ENCODE measurements at regions not wholly inside any gene's neighbourhood (a gene's known extent, or its start where the extent isn't known, plus 50 kb on each side); places are given as distances from the start of the nearest gene placed in this dataset.

DNA sequence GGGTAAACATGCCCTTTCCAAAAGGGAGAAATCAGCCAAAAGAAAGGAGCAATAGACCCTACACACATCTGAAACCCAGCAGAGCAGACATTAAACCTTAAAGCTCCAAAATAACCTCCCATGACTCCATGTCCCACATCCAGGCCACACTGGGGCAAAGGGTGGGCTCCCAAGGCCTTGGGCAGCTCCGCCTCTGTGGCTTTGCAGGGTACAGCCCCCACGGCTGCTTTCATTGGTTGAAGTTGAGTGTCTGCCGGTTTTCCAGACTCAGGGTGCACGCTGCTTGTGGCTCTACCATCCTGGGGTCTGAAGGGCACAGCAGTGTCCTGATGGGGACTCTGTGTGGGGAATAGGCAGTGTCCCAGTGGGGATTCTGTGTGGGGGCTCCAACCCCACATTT lies 146.5 kb downstream of the ZDHHC21 start:
- no peak for TF ChIP-seq ZNF263 (CRISPR knock-in tag; IDR thresholded peaks at IDR 0.05; ENCODE audit: borderline replicate concordance)
- TF ChIP-seq, protein P1, sequence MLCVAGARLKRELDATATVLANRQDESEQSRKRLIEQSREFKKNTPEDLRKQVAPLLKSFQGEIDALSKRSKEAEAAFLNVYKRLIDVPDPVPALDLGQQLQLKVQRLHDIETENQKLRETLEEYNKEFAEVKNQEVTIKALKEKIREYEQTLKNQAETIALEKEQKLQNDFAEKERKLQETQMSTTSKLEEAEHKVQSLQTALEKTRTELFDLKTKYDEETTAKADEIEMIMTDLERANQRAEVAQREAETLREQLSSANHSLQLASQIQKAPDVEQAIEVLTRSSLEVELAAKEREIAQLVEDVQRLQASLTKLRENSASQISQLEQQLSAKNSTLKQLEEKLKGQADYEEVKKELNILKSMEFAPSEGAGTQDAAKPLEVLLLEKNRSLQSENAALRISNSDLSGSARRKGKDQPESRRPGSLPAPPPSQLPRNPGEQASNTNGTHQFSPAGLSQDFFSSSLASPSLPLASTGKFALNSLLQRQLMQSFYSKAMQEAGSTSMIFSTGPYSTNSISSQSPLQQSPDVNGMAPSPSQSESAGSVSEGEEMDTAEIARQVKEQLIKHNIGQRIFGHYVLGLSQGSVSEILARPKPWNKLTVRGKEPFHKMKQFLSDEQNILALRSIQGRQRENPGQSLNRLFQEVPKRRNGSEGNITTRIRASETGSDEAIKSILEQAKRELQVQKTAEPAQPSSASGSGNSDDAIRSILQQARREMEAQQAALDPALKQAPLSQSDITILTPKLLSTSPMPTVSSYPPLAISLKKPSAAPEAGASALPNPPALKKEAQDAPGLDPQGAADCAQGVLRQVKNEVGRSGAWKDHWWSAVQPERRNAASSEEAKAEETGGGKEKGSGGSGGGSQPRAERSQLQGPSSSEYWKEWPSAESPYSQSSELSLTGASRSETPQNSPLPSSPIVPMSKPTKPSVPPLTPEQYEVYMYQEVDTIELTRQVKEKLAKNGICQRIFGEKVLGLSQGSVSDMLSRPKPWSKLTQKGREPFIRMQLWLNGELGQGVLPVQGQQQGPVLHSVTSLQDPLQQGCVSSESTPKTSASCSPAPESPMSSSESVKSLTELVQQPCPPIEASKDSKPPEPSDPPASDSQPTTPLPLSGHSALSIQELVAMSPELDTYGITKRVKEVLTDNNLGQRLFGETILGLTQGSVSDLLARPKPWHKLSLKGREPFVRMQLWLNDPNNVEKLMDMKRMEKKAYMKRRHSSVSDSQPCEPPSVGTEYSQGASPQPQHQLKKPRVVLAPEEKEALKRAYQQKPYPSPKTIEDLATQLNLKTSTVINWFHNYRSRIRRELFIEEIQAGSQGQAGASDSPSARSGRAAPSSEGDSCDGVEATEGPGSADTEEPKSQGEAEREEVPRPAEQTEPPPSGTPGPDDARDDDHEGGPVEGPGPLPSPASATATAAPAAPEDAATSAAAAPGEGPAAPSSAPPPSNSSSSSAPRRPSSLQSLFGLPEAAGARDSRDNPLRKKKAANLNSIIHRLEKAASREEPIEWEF (CRISPR knock-in tag; IDR thresholded peaks at IDR 0.05), result no peak
- no peak for TF ChIP-seq RFX7 (CRISPR knock-in tag; IDR thresholded peaks at IDR 0.05)
- no peak for TF ChIP-seq ETV1 (tag; conservative IDR thresholded peaks at IDR 0.05; ENCODE audit: low read depth)
- H3K27ac ChIP-seq (ENCODE audit: extremely low read depth, low read depth, low read length), result no peak overlapping the region
- DNase-seq (ENCODE audit: extremely low read depth in 1 of 4, low spot score in 3 of 4), result no peak
- no peaks in the 10 kb centered on the region; a peak in 1 of 5 replicates for H3K4me1 ChIP-seq (replicated peaks in 1 of 2; ENCODE audit: control insufficient read depth in 2 of 2, insufficient read depth in 2 of 2, low read length in 2 of 2)
- no peak overlapping the region for H3K4me2 ChIP-seq (ENCODE audit: insufficient read depth, low read length)
- H3K36me3 ChIP-seq (ENCODE audit: control insufficient read depth, insufficient read depth, low read length), result no peaks in the 10 kb centered on the region
- BruUV-seq (replicated peaks), result no TSS peak
- ChIA-PET POLR2A (no interaction called here), CTCF (ENCODE audit: low intra/inter-chr PET ratio) (no interaction called here)
- WGBS (ENCODE audit: insufficient coverage, low coverage, missing lambda C conversion rate), result 57% methylated on average over 1 of the region's 4 CpGs
- H3K4me3 ChIP-seq, result no peak overlapping the region
- H2AFZ ChIP-seq (ENCODE audit: low read depth, low read length), result no peak overlapping the region
- intact Hi-C loops (cut with micrococcal nuclease), result no loop called here
- ATAC-seq, result no peak
- no peaks in the 10 kb centered on the region for H3K9me1 ChIP-seq (ENCODE audit: control insufficient read depth, insufficient read depth, low read length)
- in situ Hi-C loops (cut with MboI), result no loop called here
- no peak for FAIRE-seq
- H4K20me1 ChIP-seq (replicated peaks; ENCODE audit: control insufficient read depth, insufficient read depth, low read length), result no peaks in the 10 kb centered on the region
- H3K9ac ChIP-seq (ENCODE audit: insufficient read depth in 1 of 2, low read depth in 2 of 2, low read length in 2 of 2), result no peak overlapping the region
- H3K79me2 ChIP-seq (ENCODE audit: control insufficient read depth, insufficient read depth, low read length), result no peaks in the 10 kb centered on the region
- H3K27me3 ChIP-seq (ENCODE audit: control insufficient read depth in 2 of 2, insufficient read depth in 2 of 2, low read length in 2 of 2), result no peaks in the 10 kb centered on the region
- no peaks in the 10 kb centered on the region; the same call in 1 of the 2 replicates for H3K9me3 ChIP-seq (replicated peaks; ENCODE audit: control insufficient read depth, insufficient read depth, low read depth, low read length)

Data from K562 (cell line).